A549 (cell line): ENCODE measurements at regions not wholly inside any gene's neighbourhood (a gene's known extent, or its start where the extent isn't known, plus 50 kb on each side); places are given as distances from the start of the nearest gene placed in this dataset.

Source experiments
- ATAC-seq, 2 experiments: fragments of 200-7000 bp in 1 of 2; fragments of >200 bp in 1 of 2; cut with Nextera tagmentation in 1 of 2; cut with Tn5 transposase in 1 of 2; 3 replicates each; pipeline versions ENCODE4 v1.8.0 to v1.9.1; 2018 to 2020; ENCODE audit warnings: mild to moderate bottlenecking in 1 of 2, moderate library complexity in 1 of 2
- CTCF ChIA-PET: fragments of 300-600 bp; sonication (Branson Sonifier 250); formaldehyde crosslinking; extraction: SDS; loops from one replicate; lab custom pipeline; 2021; ENCODE audit warnings: antibody characterized with exemption, inconsistent platforms; lab: Yijun Ruan, JAX
- POLR2A ChIA-PET: fragments of 350-600 bp; formaldehyde crosslinking; extraction: SDS; loops from one replicate; lab custom pipeline; 2021; ENCODE audit warnings: antibody characterized with exemption, inconsistent platforms; lab: Yijun Ruan, JAX
- DNase-seq, 2 experiments: peaks; one replicate each; pipeline versions ENCODE4 v3.0.0 to v3.0.0-alpha.2; 2011 to 2016; ENCODE audit warnings: low read depth in 1 of 2, low spot score in 1 of 2
- FAIRE-seq: peaks from 2 replicates; lab custom pipeline; 2011; peaks lifted over from hg19 to GRCh38; lab: Jason Lieb, UNC
- H3K27ac ChIP-seq, 2 experiments: fragments of >200 bp; sonication (Bioruptor Twin); formaldehyde crosslinking; 3 replicates each; pipeline ENCODE4 v1.5.1; 2016 to 2017
- H3K4me1 ChIP-seq: fragments of >200 bp; sonication (Bioruptor Twin); formaldehyde crosslinking; 3 replicates; pipeline ENCODE4 v1.6.1; 2016
- H3K4me2 ChIP-seq: fragments of >200 bp; sonication (Bioruptor Twin); formaldehyde crosslinking; 3 replicates; pipeline ENCODE4 v1.6.1; 2016
- H3K4me3 ChIP-seq: fragments of >200 bp; sonication (Bioruptor Twin); formaldehyde crosslinking; 3 replicates; pipeline ENCODE4 v1.5.1; 2016
- H3K9me3 ChIP-seq: fragments of >200 bp; sonication (Bioruptor Twin); formaldehyde crosslinking; 3 replicates; pipeline ENCODE4 v1.6.1; 2016
- ATOH8 ChIP-seq: fragments of 250-450 bp; sonication (Bioruptor Pico); IDR thresholded peaks from 2 replicates; pipeline ENCODE4 v1.5.0; 2020; ENCODE audit warnings: low read depth, mild to moderate bottlenecking, moderate library complexity
- CBX8 ChIP-seq: fragments of 200-600 bp; sonication (generic); IDR thresholded peaks from 2 replicates; pipeline ENCODE4 v1.6.1; 2016
- CHD2 ChIP-seq: fragments of 150-350 bp; IDR thresholded peaks from 2 replicates; pipeline ENCODE4 v1.6.1; 2014; ENCODE audit warnings: low read length; ENCODE audit not compliant: partially characterized antibody
- CHD4 ChIP-seq: fragments of 200-600 bp; sonication (generic); IDR thresholded peaks from 2 replicates; pipeline ENCODE4 v1.6.1; 2016; ENCODE audit warnings: antibody characterized with exemption, mild to moderate bottlenecking, borderline replicate concordance
- CTCF ChIP-seq: fragments of >200 bp; sonication (Bioruptor Twin); formaldehyde crosslinking; IDR thresholded peaks from 3 replicates; pipeline ENCODE4 v1.5.1; 2016
- E2F6 ChIP-seq: IDR thresholded peaks from 2 replicates; pipeline ENCODE4 v1.6.1; 2012; ENCODE audit warnings: low read depth, borderline replicate concordance
- EHF ChIP-seq: fragments of 250-450 bp; sonication (Bioruptor Pico); IDR thresholded peaks from 2 replicates; pipeline ENCODE4 v1.5.0; 2020; ENCODE audit warnings: mild to moderate bottlenecking
- EP300 ChIP-seq, 2 experiments: fragments of >200 bp; sonication (Bioruptor Twin); formaldehyde crosslinking; IDR thresholded peaks; 2 replicates in 1 of 2; 3 replicates in 1 of 2; pipeline ENCODE4 v1.6.1; 2016 to 2017
- GATA3 ChIP-seq: IDR thresholded peaks from 2 replicates; pipeline ENCODE4 v1.6.1; 2012; ENCODE audit warnings: borderline replicate concordance
- HOXA7 ChIP-seq: fragments of 250-450 bp; sonication (Bioruptor Pico); IDR thresholded peaks from 2 replicates; pipeline ENCODE4 v1.5.0; 2020; ENCODE audit warnings: mild to moderate bottlenecking, moderate library complexity
- KDM1A ChIP-seq: fragments of 200-600 bp; sonication (generic); IDR thresholded peaks from 2 replicates; pipeline ENCODE4 v1.6.1; 2016; ENCODE audit warnings: low read depth, mild to moderate bottlenecking
- MAFK ChIP-seq: fragments of 450-650 bp; IDR thresholded peaks from 2 replicates; pipeline ENCODE4 v1.6.1; 2014; ENCODE audit not compliant: partially characterized antibody
- NFE2L2 ChIP-seq: fragments of 150-350 bp; conservative IDR thresholded peaks from 2 replicates; pipeline ENCODE4 v1.6.1; 2014; ENCODE audit warnings: low read length
- NPAS2 ChIP-seq: fragments of 250-450 bp; sonication (Bioruptor Pico); IDR thresholded peaks from 2 replicates; pipeline ENCODE4 v1.8.0; 2022; ENCODE audit warnings: mild to moderate bottlenecking, moderate library complexity, borderline replicate concordance
- NR3C1 ChIP-seq: fragments of >200 bp; sonication (Bioruptor Twin); formaldehyde crosslinking; IDR thresholded peaks from 3 replicates; pipeline ENCODE4 v1.6.1; 2017
- POLR2AphosphoS2 ChIP-seq: conservative IDR thresholded peaks from 2 replicates; pipeline ENCODE4 v1.6.1; 2012; ENCODE audit warnings: low read length, improper control_type of control experiment, inconsistent platforms
- SREBF2 ChIP-seq: fragments of 450-650 bp; IDR thresholded peaks from 2 replicates; pipeline ENCODE4 v1.6.1; 2014; ENCODE audit warnings: mild to moderate bottlenecking, moderate library complexity
- TFCP2L1 ChIP-seq: fragments of 250-450 bp; sonication (Bioruptor Pico); IDR thresholded peaks from 2 replicates; pipeline ENCODE4 v1.5.0; 2021; ENCODE audit warnings: mild to moderate bottlenecking
- USF2 ChIP-seq: fragments of 450-650 bp; IDR thresholded peaks from 2 replicates; pipeline ENCODE4 v1.6.1; 2014; ENCODE audit warnings: antibody characterized with exemption
- ZC3H11A ChIP-seq: fragments of 450-650 bp; IDR thresholded peaks from 2 replicates; pipeline ENCODE4 v1.6.1; 2014; ENCODE audit warnings: antibody characterized with exemption, mild to moderate bottlenecking
- WGBS: methylation state at CpG from one replicate; pipeline ENCODE4 v1.1.6; 2017; ENCODE audit errors: missing lambda C conversion rate; 5-methylcytosine and 5-hydroxymethylcytosine counted together

GRCh38 chr18:68467957-68468356 lies 247.0 kb downstream of the TMX3 start (continued):
- TF ChIP-seq CTCF (no peak), TFCP2L1 (CRISPR knock-in tag) (no peak), EHF (CRISPR knock-in tag) (no peak), NFE2L2 (no peak), GATA3 (no peak), ATOH8 (CRISPR knock-in tag) (no peak), SREBF2 (no peak)

- no peak overlapping the region for H3K27ac ChIP-seq
- no peak overlapping the region for H3K4me2 ChIP-seq
- no peak overlapping the region for H3K4me3 ChIP-seq
- ChIA-PET CTCF (no interaction called here), POLR2A (no interaction called here)
- H3K9me3 ChIP-seq: no peaks in the 10 kb centered on the region
- FAIRE-seq: no peak
- no peak for ATAC-seq
- DNase-seq: no peak
- no peaks in the 10 kb centered on the region for H3K4me1 ChIP-seq
- TF ChIP-seq MAFK: no peak
- no peak for TF ChIP-seq POLR2AphosphoS2
- no peak for TF ChIP-seq KDM1A
- no peak for TF ChIP-seq E2F6
- no peak for TF ChIP-seq ZC3H11A
- TF ChIP-seq HOXA7 (CRISPR knock-in tag): no peak
- TF ChIP-seq EP300 (IDR thresholded peaks at IDR 0.05): no peak
- TF ChIP-seq CBX8: no peak
- TF ChIP-seq ATOH8 (CRISPR knock-in tag): no peak
- TF ChIP-seq CHD2: no peak
- no peak for TF ChIP-seq SREBF2
- no peak for TF ChIP-seq TFCP2L1 (CRISPR knock-in tag)
- no peak for TF ChIP-seq CTCF
- TF ChIP-seq NR3C1: no peak
- TF ChIP-seq CHD4: no peak
- TF ChIP-seq USF2: no peak
- no peak for TF ChIP-seq NPAS2 (CRISPR knock-in tag)
- no peak for TF ChIP-seq EHF (CRISPR knock-in tag)
- WGBS: 27% methylated on average over 2 of the region's 2 CpGs
Measured at GRCh38 chr18:68467329-68467728, 247.6 kb downstream of the TMX3 start.
